ENCODE measurements at regions not wholly inside any gene's neighbourhood (a gene's known extent, or its start where the extent isn't known, plus 50 kb on each side); places are given as distances from the start of the nearest gene placed in this dataset.

DNA sequence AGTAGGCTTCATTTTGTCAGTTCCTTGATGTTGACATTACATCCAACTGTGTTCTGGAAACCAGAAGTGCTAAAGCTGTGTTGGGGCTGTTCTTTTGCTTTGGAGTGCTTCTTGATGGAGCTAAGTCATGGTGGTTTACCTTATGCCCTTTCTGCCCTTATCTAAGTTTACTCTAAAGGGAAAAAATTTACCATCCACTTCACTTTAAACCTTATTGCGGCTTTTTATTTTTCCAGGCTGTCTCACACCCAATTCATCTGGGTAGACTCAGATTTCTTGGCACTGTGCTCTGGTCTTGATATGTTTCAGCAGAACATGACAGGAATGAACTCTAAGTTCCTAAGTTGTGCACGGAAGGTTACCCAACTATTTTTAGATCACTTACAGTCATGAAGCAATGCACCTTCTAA, 104.7 kb upstream of the TTC29 start:
- H3K9me3 ChIP-seq (ENCODE audit: control extremely low read depth in 1 of 5, control insufficient read depth in 4 of 5, insufficient read depth in 2 of 5, low read depth in 1 of 5, low read length in 4 of 5): peaks cover 0 to 4% (median 3%) of the 10 kb centered on the region in 5 experiments
- no peaks in the 10 kb centered on the region for H3K36me3 ChIP-seq (ENCODE audit: control insufficient read depth in 4 of 4, insufficient read depth in 4 of 4, low read length in 3 of 4)
- POLR2A ChIA-PET: no interaction called here
- H3K4me1 ChIP-seq (ENCODE audit: control extremely low read depth in 1 of 4, control insufficient read depth in 4 of 4, insufficient read depth in 4 of 4, low read length in 3 of 4): no peaks in the 10 kb centered on the region
- no peak for DNase-seq
- H3K27ac ChIP-seq (ENCODE audit: insufficient read depth in 1 of 2, low read depth in 1 of 2, low read length in 2 of 2, poor library complexity in 1 of 2, severe bottlenecking in 2 of 2): no peak overlapping the region
- no peak overlapping the region for H3K4me3 ChIP-seq (ENCODE audit: control insufficient read depth in 1 of 7, extremely low read depth in 1 of 7, insufficient read depth in 4 of 7, low read depth in 2 of 7, low read length in 6 of 7)
- CTCF ChIA-PET: no interaction called here
- peaks cover 0 to 2% (median 0%) of the 10 kb centered on the region in 5 experiments for H3K27me3 ChIP-seq (replicated peaks in 2 of 5; ENCODE audit: control insufficient read depth in 4 of 5, insufficient read depth in 5 of 5, low read length in 4 of 5)
- 92% methylated on average over 2 of the region's 2 CpGs for WGBS (ENCODE audit: insufficient coverage)

DNA sequence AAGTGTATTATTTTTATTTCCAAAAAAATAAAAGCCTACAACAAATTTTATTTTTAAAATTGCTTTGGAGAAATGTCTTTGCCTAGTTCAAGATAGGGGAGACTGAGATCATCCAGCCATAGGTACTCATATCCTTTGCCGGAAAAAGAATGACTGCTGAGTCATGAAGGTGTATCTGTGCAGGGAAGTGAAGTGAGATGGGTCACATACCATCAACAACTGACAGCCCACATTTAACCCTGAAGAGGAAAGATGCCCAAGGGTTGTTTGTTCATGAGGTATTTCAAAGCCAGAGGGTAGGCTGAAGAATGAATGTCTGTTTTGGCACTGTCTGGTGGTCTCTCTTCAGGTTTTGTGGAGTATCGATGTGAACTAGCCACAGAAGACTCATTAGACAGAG, 106.7 kb upstream of the TTC29 start:
- no peak for DNase-seq
- ChIA-PET CTCF (no interaction called here), POLR2A (no interaction called here)
- no peak overlapping the region for H3K27ac ChIP-seq (ENCODE audit: insufficient read depth in 1 of 2, low read depth in 1 of 2, low read length in 2 of 2, poor library complexity in 1 of 2, severe bottlenecking in 2 of 2)
- no peak overlapping the region for H3K4me3 ChIP-seq (ENCODE audit: control insufficient read depth in 1 of 7, extremely low read depth in 1 of 7, insufficient read depth in 4 of 7, low read depth in 2 of 7, low read length in 6 of 7)
- no CpG with 5 or more reads among the region's 2 CpGs for WGBS (ENCODE audit: insufficient coverage)
- H3K36me3 ChIP-seq (ENCODE audit: control insufficient read depth in 4 of 4, insufficient read depth in 4 of 4, low read length in 3 of 4): no peaks in the 10 kb centered on the region
- H3K9me3 ChIP-seq (ENCODE audit: control extremely low read depth in 1 of 5, control insufficient read depth in 4 of 5, insufficient read depth in 2 of 5, low read depth in 1 of 5, low read length in 4 of 5): peaks cover 0 to 4% (median 3%) of the 10 kb centered on the region in 5 experiments
- peaks cover 0 to 2% (median 0%) of the 10 kb centered on the region in 5 experiments for H3K27me3 ChIP-seq (replicated peaks in 2 of 5; ENCODE audit: control insufficient read depth in 4 of 5, insufficient read depth in 5 of 5, low read length in 4 of 5)
- H3K4me1 ChIP-seq (ENCODE audit: control extremely low read depth in 1 of 4, control insufficient read depth in 4 of 4, insufficient read depth in 4 of 4, low read length in 3 of 4): no peaks in the 10 kb centered on the region

DNA sequence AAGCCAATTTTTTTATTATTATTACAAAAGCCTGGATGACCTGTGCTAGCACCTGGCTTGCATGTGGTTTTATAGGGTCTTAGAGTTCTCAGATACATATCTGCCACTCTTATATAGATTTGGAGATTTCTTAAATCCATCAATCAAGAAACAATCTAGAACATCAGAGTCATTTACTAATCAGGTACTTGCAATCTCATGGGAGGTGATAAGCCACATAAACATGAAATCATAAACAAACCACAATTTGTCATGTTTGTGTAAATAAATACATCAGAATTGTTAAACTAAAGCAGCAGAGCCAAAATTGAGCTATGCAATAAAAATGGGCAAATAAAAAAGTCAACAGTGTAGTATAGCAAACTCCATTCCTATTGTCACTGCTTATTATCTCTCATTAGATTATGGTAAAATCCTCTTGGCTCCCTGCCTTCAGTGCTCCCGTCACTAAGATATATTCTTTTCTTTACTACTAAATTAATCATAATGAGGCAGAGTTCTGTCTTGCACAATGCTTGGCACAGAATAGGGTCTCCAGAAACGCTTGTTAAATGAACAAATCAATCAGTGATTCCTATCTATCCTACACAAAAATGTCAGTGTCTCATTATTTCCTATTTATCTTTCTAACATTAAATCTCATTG, 108.7 kb upstream of the TTC29 start:
- ChIA-PET POLR2A (no interaction called here), CTCF (no interaction called here)
- no peaks in the 10 kb centered on the region for H3K36me3 ChIP-seq (ENCODE audit: control insufficient read depth in 4 of 4, insufficient read depth in 4 of 4, low read length in 3 of 4)
- 93% methylated on average over 2 of the region's 2 CpGs for WGBS (ENCODE audit: insufficient coverage)
- no peak overlapping the region for H3K27ac ChIP-seq (ENCODE audit: insufficient read depth in 1 of 2, low read depth in 1 of 2, low read length in 2 of 2, poor library complexity in 1 of 2, severe bottlenecking in 2 of 2)
- H3K4me1 ChIP-seq (ENCODE audit: control extremely low read depth in 1 of 4, control insufficient read depth in 4 of 4, insufficient read depth in 4 of 4, low read length in 3 of 4): peaks cover 0 to 3% (median under 1%) of the 10 kb centered on the region in 4 experiments
- DNase-seq: no peak
- H3K27me3 ChIP-seq (replicated peaks in 2 of 5; ENCODE audit: control insufficient read depth in 4 of 5, insufficient read depth in 5 of 5, low read length in 4 of 5): peaks cover 0 to 2% (median 0%) of the 10 kb centered on the region in 5 experiments
- H3K9me3 ChIP-seq (ENCODE audit: control extremely low read depth in 1 of 5, control insufficient read depth in 4 of 5, insufficient read depth in 2 of 5, low read depth in 1 of 5, low read length in 4 of 5): peaks cover 0 to 3% (median 0%) of the 10 kb centered on the region in 5 experiments
- no peak overlapping the region for H3K4me3 ChIP-seq (ENCODE audit: control insufficient read depth in 1 of 7, extremely low read depth in 1 of 7, insufficient read depth in 4 of 7, low read depth in 2 of 7, low read length in 6 of 7)

DNA sequence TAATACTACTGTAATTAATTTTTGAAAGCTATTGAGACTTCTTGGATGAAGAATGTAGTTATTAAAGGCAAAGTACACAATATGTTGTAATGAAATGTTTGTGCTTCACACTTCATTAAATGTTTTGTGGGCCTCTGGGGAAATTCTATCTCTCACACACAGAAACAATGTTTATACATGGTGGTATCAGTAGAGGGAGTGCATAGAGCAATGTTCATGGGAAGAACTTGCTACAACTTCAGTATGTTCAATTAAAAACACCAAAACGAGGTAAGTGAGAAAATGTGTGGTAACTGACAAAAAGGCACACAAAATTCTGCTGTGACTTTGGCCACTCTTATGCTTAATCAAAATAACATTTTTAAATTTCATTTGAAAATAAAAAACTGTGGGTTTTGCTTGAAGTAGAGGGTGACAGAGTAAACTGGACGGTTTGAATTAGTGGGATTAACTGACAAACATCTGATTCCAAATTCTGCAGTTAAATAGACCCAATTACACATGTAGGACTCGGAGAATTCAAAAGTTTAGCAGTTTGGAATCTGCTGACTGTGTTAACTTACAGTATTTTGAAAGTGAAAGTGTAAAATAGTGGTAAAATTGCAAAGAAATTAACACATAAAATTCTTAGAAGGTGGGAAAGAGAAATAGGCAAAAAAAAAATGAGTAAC, 111.4 kb upstream of the TTC29 start:
- ChIA-PET POLR2A (no interaction called here), CTCF (no interaction called here)
- H3K4me3 ChIP-seq (ENCODE audit: control insufficient read depth in 1 of 7, extremely low read depth in 1 of 7, insufficient read depth in 4 of 7, low read depth in 2 of 7, low read length in 6 of 7): peak overlapping the region in 6 of 7 experiments; percentile 32 to 75 (median 52)
- peaks cover 0 to 3% (median under 1%) of the 10 kb centered on the region in 4 experiments for H3K4me1 ChIP-seq (ENCODE audit: control extremely low read depth in 1 of 4, control insufficient read depth in 4 of 4, insufficient read depth in 4 of 4, low read length in 3 of 4)
- no peaks in the 10 kb centered on the region for H3K9me3 ChIP-seq (ENCODE audit: control extremely low read depth in 1 of 5, control insufficient read depth in 4 of 5, insufficient read depth in 2 of 5, low read depth in 1 of 5, low read length in 4 of 5)
- no peaks in the 10 kb centered on the region for H3K36me3 ChIP-seq (ENCODE audit: control insufficient read depth in 4 of 4, insufficient read depth in 4 of 4, low read length in 3 of 4)
- H3K27ac ChIP-seq (ENCODE audit: insufficient read depth in 1 of 2, low read depth in 1 of 2, low read length in 2 of 2, poor library complexity in 1 of 2, severe bottlenecking in 2 of 2): peak overlapping the region in 1 of 2 experiments; percentile 50
- DNase-seq: peak; percentile 2 to 11 (median 4)
- H3K27me3 ChIP-seq (replicated peaks in 2 of 5; ENCODE audit: control insufficient read depth in 4 of 5, insufficient read depth in 5 of 5, low read length in 4 of 5): peaks cover 0 to 2% (median 0%) of the 10 kb centered on the region in 5 experiments
- no CpG with 5 or more reads among the region's 3 CpGs for WGBS (ENCODE audit: insufficient coverage)

DNA sequence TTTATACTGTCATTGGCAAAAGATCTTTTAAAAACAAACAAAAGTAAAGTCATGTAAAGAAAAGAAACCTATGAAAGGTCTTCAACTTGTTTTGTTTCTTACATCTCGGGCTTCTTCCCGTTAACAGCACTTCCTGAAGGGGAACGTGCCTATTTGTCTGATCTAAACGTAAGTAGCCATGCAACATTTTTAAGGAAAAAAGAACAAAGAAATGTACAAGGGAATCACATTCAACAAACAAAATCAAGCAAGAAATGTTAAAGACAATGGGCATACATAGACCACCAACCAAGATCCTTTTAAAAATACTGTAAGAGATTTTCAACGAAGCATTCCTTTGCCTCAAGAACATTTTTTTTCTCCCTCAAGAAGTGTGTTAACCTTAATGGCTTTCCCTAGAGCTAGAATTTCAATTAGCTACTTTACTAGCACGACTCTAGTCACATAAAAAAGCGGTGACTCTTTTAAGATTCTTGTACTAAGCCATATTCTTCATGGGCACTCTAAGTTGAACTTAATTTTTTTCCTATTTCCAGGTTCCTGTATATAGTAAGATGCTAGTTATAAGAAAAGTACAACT, 112.0 kb upstream of the TTC29 start:
- POLR2A ChIA-PET: no interaction called here
- CTCF ChIA-PET: no interaction called here
- peak overlapping the region in 1 of 2 experiments; percentile 50 for H3K27ac ChIP-seq (ENCODE audit: insufficient read depth in 1 of 2, low read depth in 1 of 2, low read length in 2 of 2, poor library complexity in 1 of 2, severe bottlenecking in 2 of 2)

DNA sequence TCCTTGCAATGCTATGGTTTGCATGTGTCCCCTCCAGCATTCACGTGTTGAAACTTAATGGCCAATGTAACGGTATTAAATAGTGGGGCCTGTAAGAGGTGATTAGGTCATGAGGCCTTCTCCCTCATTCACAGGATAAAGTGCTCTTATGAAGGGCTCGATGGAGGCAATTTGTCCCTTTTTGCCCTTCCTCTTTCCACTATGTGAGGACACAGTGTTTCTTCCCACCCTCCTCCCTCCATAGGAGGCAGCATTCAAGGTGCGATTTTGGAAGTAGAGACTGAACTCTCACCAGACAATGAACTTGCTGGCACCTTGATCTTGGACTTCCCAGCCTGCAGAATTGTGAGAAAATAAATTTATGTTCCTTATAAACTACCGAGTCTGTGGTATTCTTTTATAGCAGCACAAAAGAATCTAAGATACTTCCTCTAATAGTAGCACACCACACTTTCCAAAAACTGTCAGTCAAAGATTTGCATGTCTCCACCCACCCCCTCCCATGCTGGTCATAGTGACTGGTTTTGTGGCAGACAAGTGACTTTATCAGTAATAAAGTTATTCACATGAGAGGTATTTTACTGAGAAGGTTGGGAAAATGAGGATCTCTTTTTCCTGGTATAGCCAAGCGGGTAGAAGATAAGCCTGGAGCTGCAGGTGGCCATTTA, 113.5 kb upstream of the TTC29 start:
- H3K9me3 ChIP-seq (ENCODE audit: control extremely low read depth in 1 of 5, control insufficient read depth in 4 of 5, insufficient read depth in 2 of 5, low read depth in 1 of 5, low read length in 4 of 5): no peaks in the 10 kb centered on the region
- H3K27ac ChIP-seq (ENCODE audit: insufficient read depth in 1 of 2, low read depth in 1 of 2, low read length in 2 of 2, poor library complexity in 1 of 2, severe bottlenecking in 2 of 2): no peak overlapping the region
- H3K4me3 ChIP-seq (ENCODE audit: control insufficient read depth in 1 of 7, extremely low read depth in 1 of 7, insufficient read depth in 4 of 7, low read depth in 2 of 7, low read length in 6 of 7): no peak overlapping the region
- CTCF ChIA-PET: no interaction called here
- peak in 2 of 3 donors; percentile 18 to 42 for DNase-seq
- POLR2A ChIA-PET: no interaction called here
- H3K27me3 ChIP-seq (replicated peaks in 2 of 5; ENCODE audit: control insufficient read depth in 4 of 5, insufficient read depth in 5 of 5, low read length in 4 of 5): peaks cover 0 to 3% (median 0%) of the 10 kb centered on the region in 5 experiments
- peaks cover 0 to 3% (median under 1%) of the 10 kb centered on the region in 4 experiments for H3K4me1 ChIP-seq (ENCODE audit: control extremely low read depth in 1 of 4, control insufficient read depth in 4 of 4, insufficient read depth in 4 of 4, low read length in 3 of 4)
- no peaks in the 10 kb centered on the region for H3K36me3 ChIP-seq (ENCODE audit: control insufficient read depth in 4 of 4, insufficient read depth in 4 of 4, low read length in 3 of 4)
- 100% methylated on average over 2 of the region's 6 CpGs for WGBS (ENCODE audit: insufficient coverage)

More for the DNA sequence above, 112.0 kb upstream of the TTC29 start:
- WGBS (ENCODE audit: insufficient coverage): 60% methylated on average over 7 of the region's 7 CpGs
- H3K36me3 ChIP-seq (ENCODE audit: control insufficient read depth in 4 of 4, insufficient read depth in 4 of 4, low read length in 3 of 4): no peaks in the 10 kb centered on the region
- no peaks in the 10 kb centered on the region for H3K9me3 ChIP-seq (ENCODE audit: control extremely low read depth in 1 of 5, control insufficient read depth in 4 of 5, insufficient read depth in 2 of 5, low read depth in 1 of 5, low read length in 4 of 5)
- peaks cover 0 to 2% (median 0%) of the 10 kb centered on the region in 5 experiments for H3K27me3 ChIP-seq (replicated peaks in 2 of 5; ENCODE audit: control insufficient read depth in 4 of 5, insufficient read depth in 5 of 5, low read length in 4 of 5)
- H3K4me1 ChIP-seq (ENCODE audit: control extremely low read depth in 1 of 4, control insufficient read depth in 4 of 4, insufficient read depth in 4 of 4, low read length in 3 of 4): peaks cover 0 to 3% (median under 1%) of the 10 kb centered on the region in 4 experiments
- DNase-seq: peak; percentile 9 to 20 (median 13)
- H3K4me3 ChIP-seq (ENCODE audit: control insufficient read depth in 1 of 7, extremely low read depth in 1 of 7, insufficient read depth in 4 of 7, low read depth in 2 of 7, low read length in 6 of 7): peak overlapping the region in 6 of 7 experiments; percentile 32 to 75 (median 52)

Measured in common myeloid progenitor, CD34-positive (primary cell).